Smooth muscle cell (in vitro differentiated cells): ENCODE measurements at regions not wholly inside any gene's neighbourhood (a gene's known extent, or its start where the extent isn't known, plus 50 kb on each side); places are given as distances from the start of the nearest gene placed in this dataset.

Source experiments
- DNase-seq: peaks from one replicate; lab custom pipeline; 2025; ENCODE audit not compliant: unreplicated experiment; lab: John Stamatoyannopoulos, UW
- H2AFZ ChIP-seq: fragments of 200-600 bp; sonication (generic); 2 replicates; pipeline ENCODE4 v1.6.0; 2016; ENCODE audit warnings: antibody characterized with exemption, low read depth, mild to moderate bottlenecking
- H3F3A ChIP-seq: fragments of 200-600 bp; sonication (generic); 2 replicates; pipeline ENCODE4 v1.6.0; 2017; ENCODE audit warnings: antibody characterized with exemption, low read depth
- H3K27ac ChIP-seq: fragments of 200-600 bp; sonication (generic); 2 replicates; pipeline ENCODE4 v1.5.1; 2016; ENCODE audit warnings: low read depth, mild to moderate bottlenecking
- H3K27me3 ChIP-seq: fragments of 200-600 bp; sonication (generic); 2 replicates; pipeline ENCODE4 v1.6.1; 2016; ENCODE audit warnings: low read depth, mild to moderate bottlenecking
- H3K36me3 ChIP-seq: fragments of 200-600 bp; sonication (generic); 2 replicates; pipeline ENCODE4 v1.5.1; 2016; ENCODE audit warnings: low read depth
- H3K4me1 ChIP-seq: fragments of 200-600 bp; sonication (generic); 2 replicates; pipeline ENCODE4 v1.5.1; 2016; ENCODE audit warnings: low read depth
- H3K4me2 ChIP-seq: fragments of 200-600 bp; sonication (generic); 2 replicates; pipeline ENCODE4 v1.6.0; 2016; ENCODE audit warnings: mild to moderate bottlenecking
- H3K4me3 ChIP-seq: fragments of 200-600 bp; sonication (generic); 2 replicates; pipeline ENCODE4 v1.5.1; 2016; ENCODE audit warnings: mild to moderate bottlenecking
- H3K79me2 ChIP-seq: fragments of 200-600 bp; sonication (generic); 2 replicates; pipeline ENCODE4 v1.6.0; 2016; ENCODE audit warnings: low read depth, mild to moderate bottlenecking
- H3K9ac ChIP-seq: fragments of 200-600 bp; sonication (generic); 2 replicates; pipeline ENCODE4 v1.6.0; 2016; ENCODE audit warnings: low read depth
- H3K9me3 ChIP-seq: fragments of 200-600 bp; sonication (generic); replicated peaks from 2 replicates; pipeline ENCODE4 v1.5.1; 2016; ENCODE audit warnings: low read depth
- H4K20me1 ChIP-seq: fragments of 200-600 bp; sonication (generic); 2 replicates; pipeline ENCODE4 v1.6.0; 2016; ENCODE audit warnings: low read depth
- CTCF ChIP-seq: fragments of 200-600 bp; sonication (generic); IDR thresholded peaks from 2 replicates; pipeline ENCODE4 v1.5.1; 2017; ENCODE audit warnings: borderline replicate concordance, mild to moderate bottlenecking, antibody characterized with exemption; ENCODE audit not compliant: insufficient read depth, poor library complexity, severe bottlenecking
- WGBS: methylation state at CpG from one replicate; pipeline ENCODE4 v1.1.7; 2016; ENCODE audit warnings: low lambda C conversion rate; 5-methylcytosine and 5-hydroxymethylcytosine counted together

GRCh38 chr4:34664051-34664450, 1580.3 kb downstream of the ARAP2 start:
- TF ChIP-seq CTCF, result no peak
- Histone ChIP-seq H3K4me1 (no peaks in the 10 kb centered on the region), H3K4me3 (no peak overlapping the region), H3K4me2 (no peak overlapping the region), H3K27me3 (no peaks in the 10 kb centered on the region), H4K20me1 (no peaks in the 10 kb centered on the region), H3K9me3 (no peaks in the 10 kb centered on the region), H3F3A (no peaks in the 10 kb centered on the region), H2AFZ (no peak overlapping the region), H3K9ac (no peak overlapping the region), H3K36me3 (no peaks in the 10 kb centered on the region), H3K79me2 (no peaks in the 10 kb centered on the region), H3K27ac (no peak overlapping the region)
- DNase-seq, result no peak
- 96% methylated on average over 5 of the region's 5 CpGs for WGBS

GRCh38 chr4:34676400-34676799, 1567.9 kb downstream of the ARAP2 start:
- H3F3A ChIP-seq, result no peaks in the 10 kb centered on the region
- H3K27me3 ChIP-seq, result no peaks in the 10 kb centered on the region
- DNase-seq, result no peak
- no peaks in the 10 kb centered on the region for H3K9me3 ChIP-seq
- no peak overlapping the region for H3K4me2 ChIP-seq
- 62% methylated on average over 1 of the region's 1 CpG for WGBS
- no peak overlapping the region for H3K27ac ChIP-seq
- no peak overlapping the region for H3K4me3 ChIP-seq
- TF ChIP-seq CTCF, result no peak
- H4K20me1 ChIP-seq, result no peaks in the 10 kb centered on the region
- H3K36me3 ChIP-seq, result no peaks in the 10 kb centered on the region
- no peaks in the 10 kb centered on the region for H3K79me2 ChIP-seq
- peaks cover 5% of the 10 kb centered on the region for H3K4me1 ChIP-seq
- peak overlapping the region; percentile 77 for H2AFZ ChIP-seq
- H3K9ac ChIP-seq, result no peak overlapping the region

- no peak overlapping the region for H3K4me3 ChIP-seq
- H3K4me2 ChIP-seq, result no peak overlapping the region
- H3F3A ChIP-seq, result no peaks in the 10 kb centered on the region
- H3K9ac ChIP-seq, result no peak overlapping the region
- no peaks in the 10 kb centered on the region for H3K36me3 ChIP-seq
- peaks cover 5% of the 10 kb centered on the region for H3K4me1 ChIP-seq
- H3K79me2 ChIP-seq, result no peaks in the 10 kb centered on the region
- no peaks in the 10 kb centered on the region for H4K20me1 ChIP-seq
- WGBS, result 92% methylated on average over 3 of the region's 3 CpGs
- no peaks in the 10 kb centered on the region for H3K9me3 ChIP-seq
- TF ChIP-seq CTCF, result no peak
- H3K27ac ChIP-seq, result no peak overlapping the region
- H3K27me3 ChIP-seq, result no peaks in the 10 kb centered on the region
- H2AFZ ChIP-seq, result no peak overlapping the region
- DNase-seq, result no peak
Observed at GRCh38 chr4:34678431-34678830, 1565.9 kb downstream of the ARAP2 start.

- no peak overlapping the region for H3K9ac ChIP-seq
- H3K9me3 ChIP-seq, result no peaks in the 10 kb centered on the region
- H3K4me1 ChIP-seq, result peaks cover 5% of the 10 kb centered on the region
- H3K4me3 ChIP-seq, result no peak overlapping the region
- no peaks in the 10 kb centered on the region for H3F3A ChIP-seq
- H3K4me2 ChIP-seq, result no peak overlapping the region
- H3K27me3 ChIP-seq, result no peaks in the 10 kb centered on the region
- H3K36me3 ChIP-seq, result no peaks in the 10 kb centered on the region
- H3K79me2 ChIP-seq, result no peaks in the 10 kb centered on the region
- DNase-seq, result no peak
- H4K20me1 ChIP-seq, result no peaks in the 10 kb centered on the region
- no peak overlapping the region for H3K27ac ChIP-seq
- no peak for TF ChIP-seq CTCF
- H2AFZ ChIP-seq, result no peak overlapping the region
- 96% methylated on average over 7 of the region's 7 CpGs for WGBS
Observed at GRCh38 chr4:34679228-34679627, 1565.1 kb downstream of the ARAP2 start.
